ENCODE measurements at regions not wholly inside any gene's neighbourhood (a gene's known extent, or its start where the extent isn't known, plus 50 kb on each side); places are given as distances from the start of the nearest gene placed in this dataset.

DNA sequence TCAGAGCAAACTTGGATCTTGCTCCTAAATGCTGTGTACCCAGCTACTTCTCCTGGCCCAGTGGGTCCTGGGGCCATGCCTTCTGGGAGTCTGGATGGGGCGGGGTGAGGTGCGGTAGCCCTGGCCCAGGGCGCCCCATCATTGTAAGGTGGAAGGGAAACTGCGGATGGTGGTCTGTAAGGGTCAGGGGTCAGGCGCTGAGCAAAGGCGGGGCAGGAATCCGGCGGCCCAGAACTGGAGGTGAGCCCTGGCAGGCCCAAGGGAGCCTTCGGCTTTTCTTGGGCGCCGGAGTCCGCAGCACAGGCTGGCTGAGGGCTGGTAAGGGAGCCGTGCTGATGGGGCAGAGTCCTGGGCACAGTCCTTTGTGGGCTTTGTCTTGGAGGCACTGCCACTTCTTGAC is 66.5 kb upstream of the CTBP2 start:
- DNase-seq (ENCODE audit: low read depth, low spot score): no peak
- no peak overlapping the region for H3K27ac ChIP-seq (ENCODE audit: control insufficient read depth, insufficient read depth, low read length)
- TF ChIP-seq, protein P1, sequence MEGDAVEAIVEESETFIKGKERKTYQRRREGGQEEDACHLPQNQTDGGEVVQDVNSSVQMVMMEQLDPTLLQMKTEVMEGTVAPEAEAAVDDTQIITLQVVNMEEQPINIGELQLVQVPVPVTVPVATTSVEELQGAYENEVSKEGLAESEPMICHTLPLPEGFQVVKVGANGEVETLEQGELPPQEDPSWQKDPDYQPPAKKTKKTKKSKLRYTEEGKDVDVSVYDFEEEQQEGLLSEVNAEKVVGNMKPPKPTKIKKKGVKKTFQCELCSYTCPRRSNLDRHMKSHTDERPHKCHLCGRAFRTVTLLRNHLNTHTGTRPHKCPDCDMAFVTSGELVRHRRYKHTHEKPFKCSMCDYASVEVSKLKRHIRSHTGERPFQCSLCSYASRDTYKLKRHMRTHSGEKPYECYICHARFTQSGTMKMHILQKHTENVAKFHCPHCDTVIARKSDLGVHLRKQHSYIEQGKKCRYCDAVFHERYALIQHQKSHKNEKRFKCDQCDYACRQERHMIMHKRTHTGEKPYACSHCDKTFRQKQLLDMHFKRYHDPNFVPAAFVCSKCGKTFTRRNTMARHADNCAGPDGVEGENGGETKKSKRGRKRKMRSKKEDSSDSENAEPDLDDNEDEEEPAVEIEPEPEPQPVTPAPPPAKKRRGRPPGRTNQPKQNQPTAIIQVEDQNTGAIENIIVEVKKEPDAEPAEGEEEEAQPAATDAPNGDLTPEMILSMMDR (optimal IDR thresholded peaks at IDR 0.05 in 1 of 3, IDR thresholded peaks at IDR 0.05 in 1 of 3, conservative IDR thresholded peaks at IDR 0.05 in 1 of 3; ENCODE audit: extremely low read depth in 1 of 3, insufficient read depth in 2 of 3, low read length in 3 of 3): no peak
- TF ChIP-seq EZH2 (IDR thresholded peaks at IDR 0.05; ENCODE audit: low read length): no peak
- H3K79me2 ChIP-seq (ENCODE audit: control insufficient read depth, insufficient read depth, low read length): no peaks in the 10 kb centered on the region
- H3K4me2 ChIP-seq (ENCODE audit: control insufficient read depth, extremely low read depth, insufficient read depth, low read depth, low read length): no peak overlapping the region
- H3K36me3 ChIP-seq (ENCODE audit: control insufficient read depth in 2 of 2, extremely low read depth in 1 of 2, insufficient read depth in 2 of 2, low read length in 2 of 2): no peaks in the 10 kb centered on the region
- H3K9me1 ChIP-seq (ENCODE audit: control insufficient read depth, extremely low read depth, insufficient read depth, low read length): no peaks in the 10 kb centered on the region
- FAIRE-seq: no peak
- dilution Hi-C loops (cut with MboI; ENCODE audit: extremely low pct_ligation_motif_present, low sequenced_read_pairs): no loop called here
- H3K9ac ChIP-seq (ENCODE audit: control insufficient read depth, extremely low read depth, insufficient read depth, low read length): no peak overlapping the region
- no peak overlapping the region for H3K4me3 ChIP-seq (ENCODE audit: control insufficient read depth in 2 of 3, extremely low read depth in 1 of 3, insufficient read depth in 2 of 3, low read depth in 1 of 3, low read length in 3 of 3)
- no peak overlapping the region for H2AFZ ChIP-seq (ENCODE audit: control insufficient read depth, low read length)
- no peaks in the 10 kb centered on the region for H3K9me3 ChIP-seq (ENCODE audit: control insufficient read depth, low read depth, low read length)
- H3K27me3 ChIP-seq (ENCODE audit: control insufficient read depth, extremely low read depth, insufficient read depth, low read length): no peaks in the 10 kb centered on the region
- H3K4me1 ChIP-seq (ENCODE audit: control insufficient read depth, extremely low read depth, insufficient read depth, low read length): peaks cover 16% of the 10 kb centered on the region
- no peaks in the 10 kb centered on the region for H4K20me1 ChIP-seq (ENCODE audit: control insufficient read depth, extremely low read depth, insufficient read depth, low read length)

GRCh38 chr10:125226005-125226404 is 65.6 kb upstream of the CTBP2 start:
- dilution Hi-C loops (cut with MboI; ENCODE audit: extremely low pct_ligation_motif_present, low sequenced_read_pairs): no loop called here
- DNase-seq (ENCODE audit: low read depth, low spot score) (no peak), FAIRE-seq (no peak)
- peaks cover 4% of the 10 kb centered on the region for H3K27me3 ChIP-seq (ENCODE audit: control insufficient read depth, extremely low read depth, insufficient read depth, low read length)
- H3K4me2 ChIP-seq (ENCODE audit: control insufficient read depth, extremely low read depth, insufficient read depth, low read depth, low read length): no peak overlapping the region
- no peak overlapping the region for H3K27ac ChIP-seq (ENCODE audit: control insufficient read depth, insufficient read depth, low read length)
- H3K9me3 ChIP-seq (ENCODE audit: control insufficient read depth, low read depth, low read length): no peaks in the 10 kb centered on the region
- no peaks in the 10 kb centered on the region for H3K9me1 ChIP-seq (ENCODE audit: control insufficient read depth, extremely low read depth, insufficient read depth, low read length)
- H3K79me2 ChIP-seq (ENCODE audit: control insufficient read depth, insufficient read depth, low read length): no peaks in the 10 kb centered on the region
- TF ChIP-seq, protein P1 (optimal IDR thresholded peaks at IDR 0.05 in 1 of 3, IDR thresholded peaks at IDR 0.05 in 1 of 3, conservative IDR thresholded peaks at IDR 0.05 in 1 of 3; ENCODE audit: extremely low read depth in 1 of 3, insufficient read depth in 2 of 3, low read length in 3 of 3): no peak
- TF ChIP-seq EZH2 (IDR thresholded peaks at IDR 0.05; ENCODE audit: low read length): no peak
- peaks cover 9% of the 10 kb centered on the region for H3K4me1 ChIP-seq (ENCODE audit: control insufficient read depth, extremely low read depth, insufficient read depth, low read length)
- H3K4me3 ChIP-seq (ENCODE audit: control insufficient read depth in 2 of 3, extremely low read depth in 1 of 3, insufficient read depth in 2 of 3, low read depth in 1 of 3, low read length in 3 of 3): no peak overlapping the region
- H2AFZ ChIP-seq (ENCODE audit: control insufficient read depth, low read length): no peak overlapping the region
- H3K9ac ChIP-seq (ENCODE audit: control insufficient read depth, extremely low read depth, insufficient read depth, low read length): no peak overlapping the region
- H4K20me1 ChIP-seq (ENCODE audit: control insufficient read depth, extremely low read depth, insufficient read depth, low read length): no peaks in the 10 kb centered on the region
- H3K36me3 ChIP-seq (ENCODE audit: control insufficient read depth in 2 of 2, extremely low read depth in 1 of 2, insufficient read depth in 2 of 2, low read length in 2 of 2): no peaks in the 10 kb centered on the region

Measured in keratinocyte (primary cell).